GM12878 (cell line): ENCODE measurements at regions not wholly inside any gene's neighbourhood (a gene's known extent, or its start where the extent isn't known, plus 50 kb on each side); places are given as distances from the start of the nearest gene placed in this dataset.

ENCODE experiments used
- CTCF ChIP-seq, 3 experiments: IDR thresholded peaks in 2 of 3; conservative IDR thresholded peaks in 1 of 3; 2 replicates each; pipeline ENCODE4 v1.5.1; 2011; ENCODE audit warnings: low read depth in 3 of 3, low read length in 3 of 3, mild to moderate bottlenecking in 3 of 3, control low read depth in 2 of 3, moderate library complexity in 2 of 3, inconsistent platforms in 1 of 3, mixed read lengths in 1 of 3; ENCODE audit not compliant: control insufficient read depth in 2 of 3, insufficient read depth in 1 of 3; ENCODE audit errors: extremely low read depth in 1 of 3
- EZH2 ChIP-seq: IDR thresholded peaks from 2 replicates; pipeline ENCODE4 v1.6.1; 2012; ENCODE audit warnings: low read depth, mild to moderate bottlenecking, control low read depth, inconsistent platforms, low read length, borderline replicate concordance; ENCODE audit not compliant: control insufficient read depth
- JUNB ChIP-seq: IDR thresholded peaks from 2 replicates; pipeline ENCODE4 v1.6.1; 2016; ENCODE audit warnings: antibody characterized with exemption, mild to moderate bottlenecking
- MYC ChIP-seq: IDR thresholded peaks from 2 replicates; pipeline ENCODE4 v1.6.1; 2011; ENCODE audit warnings: mild to moderate bottlenecking, low read length, moderate library complexity, inconsistent platforms; ENCODE audit not compliant: insufficient read depth, insufficient replicate concordance, insufficient read length, severe bottlenecking

DNA sequence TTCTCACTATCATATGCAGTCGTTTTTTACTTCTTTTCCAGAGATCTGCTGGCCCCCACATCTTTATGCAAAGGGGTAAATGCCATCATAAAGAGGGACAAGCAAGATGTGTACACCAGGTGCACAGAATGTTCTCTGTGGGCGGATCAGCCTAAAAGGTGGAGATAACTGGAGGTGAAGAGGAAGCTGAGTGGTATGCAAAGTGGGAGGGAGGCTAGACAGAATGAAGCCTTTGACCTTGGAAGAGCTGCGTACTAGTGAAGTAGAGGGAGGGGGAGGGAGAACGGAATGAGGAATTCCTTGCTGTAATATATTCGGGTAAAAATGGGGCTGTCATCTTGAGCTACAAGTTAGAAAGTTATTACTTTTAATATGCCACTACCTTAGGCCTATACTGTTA, 287.5 kb upstream of the VRK2 start:
- TF ChIP-seq JUNB (no peak), EZH2 (no peak), MYC (no peak), CTCF (IDR thresholded peaks at IDR 0.05 in 2 of 3, conservative IDR thresholded peaks at IDR 0.05 in 1 of 3; ENCODE audit: control insufficient read depth in 2 of 3, extremely low read depth in 1 of 3, insufficient read depth in 1 of 3, low read depth in 3 of 3, low read length in 3 of 3) (no peak)
